OCI-LY3 (cell line): ENCODE measurements at regions not wholly inside any gene's neighbourhood (a gene's known extent, or its start where the extent isn't known, plus 50 kb on each side); places are given as distances from the start of the nearest gene placed in this dataset.

Experiments used
- H2AFZ ChIP-seq: fragments of 200-600, 300-600 bp; shearing (Covaris generic); 2 replicates; pipeline ENCODE4 v1.6.0; 2014; ENCODE audit warnings: antibody characterized with exemption, low read depth, low read length
- H3K27ac ChIP-seq: fragments of 200-600, 300-600 bp; sonication (generic); 2 replicates; pipeline ENCODE4 v1.5.1; 2014; ENCODE audit warnings: mild to moderate bottlenecking, low read length, moderate library complexity, mixed read lengths
- H3K27me3 ChIP-seq: fragments of 200-600, 300-600 bp; sonication (generic); 2 replicates; pipeline ENCODE4 v1.6.1; 2014; ENCODE audit warnings: low read depth, low read length, mixed read lengths
- H3K36me3 ChIP-seq: fragments of 200-600, 300-600 bp; sonication (generic); replicated peaks from 2 replicates; pipeline ENCODE3; 2014; ENCODE audit warnings: low read depth, low read length, mixed read lengths
- H3K4me1 ChIP-seq: fragments of 300-600, 200-600 bp; sonication (generic); 2 replicates; pipeline ENCODE4 v1.6.1; 2014; ENCODE audit warnings: low read length, mixed read lengths
- H3K4me2 ChIP-seq: fragments of 200-600, 300-600 bp; sonication (generic); 2 replicates; pipeline ENCODE4 v1.6.1; 2014; ENCODE audit warnings: low read length, mixed read lengths
- H3K4me3 ChIP-seq: fragments of 300-600, 200-600 bp; sonication (generic); 2 replicates; pipeline ENCODE4 v1.5.1; 2014; ENCODE audit warnings: antibody characterized with exemption, mild to moderate bottlenecking, low read length, moderate library complexity
- H3K79me2 ChIP-seq: fragments of 300-600, 200-600 bp; shearing (Covaris generic); 2 replicates; pipeline ENCODE4 v1.6.1; 2014; ENCODE audit warnings: mild to moderate bottlenecking, low read length, mixed read lengths
- H3K9ac ChIP-seq: fragments of 300-600, 200-600 bp; shearing (Covaris generic); 2 replicates; pipeline ENCODE4 v1.6.0; 2014; ENCODE audit warnings: mild to moderate bottlenecking, low read length, moderate library complexity
- H3K9me3 ChIP-seq: fragments of 200-600, 300-600 bp; shearing (Covaris generic); 2 replicates; pipeline ENCODE4 v1.6.1; 2014; ENCODE audit warnings: low read length, mixed read lengths; ENCODE audit not compliant: insufficient read depth
- H4K20me1 ChIP-seq: fragments of 200-600, 300-600 bp; sonication (generic); 2 replicates; pipeline ENCODE4 v1.6.1; 2016; ENCODE audit warnings: low read length, mixed read lengths; ENCODE audit not compliant: insufficient read depth
- EZH2phosphoT487 ChIP-seq: fragments of 200-600 bp; shearing (Covaris generic); IDR thresholded peaks from 2 replicates; pipeline ENCODE4 v1.6.1; 2018; ENCODE audit warnings: antibody characterized with exemption, mixed run types, low read depth
- TF ChIP-seq, protein P1 (sequence below): fragments of 200-600, 300-600 bp; sonication (generic); IDR thresholded peaks from 2 replicates; pipeline ENCODE4 v1.5.1; 2014; ENCODE audit warnings: antibody characterized with exemption, low read length, low read depth

DNA sequence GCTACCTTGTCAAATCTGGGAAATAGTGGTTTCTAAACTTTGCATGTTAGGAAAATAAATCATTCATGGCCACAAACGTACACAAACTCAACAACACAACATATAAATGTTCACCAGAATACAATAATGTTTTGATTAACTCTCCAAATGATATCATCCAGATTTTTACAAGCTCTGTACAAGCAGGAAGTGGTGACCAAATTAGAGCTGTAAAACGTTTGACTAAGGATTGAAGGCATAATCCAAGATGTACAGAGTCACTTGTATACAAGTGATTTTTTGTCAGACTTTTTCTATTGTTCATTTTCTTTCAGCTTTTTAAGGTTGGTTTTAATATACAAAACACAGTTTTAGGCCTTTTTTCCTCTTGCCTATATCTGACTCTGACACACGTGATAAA is 748.4 kb upstream of the GRM7 start:
- Histone ChIP-seq H2AFZ (no peak overlapping the region), H3K4me2 (no peak overlapping the region), H3K79me2 (no peaks in the 10 kb centered on the region), H4K20me1 (no peaks in the 10 kb centered on the region), H3K4me1 (peaks cover 14% of the 10 kb centered on the region), H3K27ac (no peak overlapping the region), H3K9ac (no peak overlapping the region), H3K9me3 (no peaks in the 10 kb centered on the region), H3K36me3 (no peaks in the 10 kb centered on the region), H3K27me3 (no peaks in the 10 kb centered on the region), H3K4me3 (no peak overlapping the region)
- TF ChIP-seq EZH2phosphoT487: no peak
- TF ChIP-seq, protein P1, sequence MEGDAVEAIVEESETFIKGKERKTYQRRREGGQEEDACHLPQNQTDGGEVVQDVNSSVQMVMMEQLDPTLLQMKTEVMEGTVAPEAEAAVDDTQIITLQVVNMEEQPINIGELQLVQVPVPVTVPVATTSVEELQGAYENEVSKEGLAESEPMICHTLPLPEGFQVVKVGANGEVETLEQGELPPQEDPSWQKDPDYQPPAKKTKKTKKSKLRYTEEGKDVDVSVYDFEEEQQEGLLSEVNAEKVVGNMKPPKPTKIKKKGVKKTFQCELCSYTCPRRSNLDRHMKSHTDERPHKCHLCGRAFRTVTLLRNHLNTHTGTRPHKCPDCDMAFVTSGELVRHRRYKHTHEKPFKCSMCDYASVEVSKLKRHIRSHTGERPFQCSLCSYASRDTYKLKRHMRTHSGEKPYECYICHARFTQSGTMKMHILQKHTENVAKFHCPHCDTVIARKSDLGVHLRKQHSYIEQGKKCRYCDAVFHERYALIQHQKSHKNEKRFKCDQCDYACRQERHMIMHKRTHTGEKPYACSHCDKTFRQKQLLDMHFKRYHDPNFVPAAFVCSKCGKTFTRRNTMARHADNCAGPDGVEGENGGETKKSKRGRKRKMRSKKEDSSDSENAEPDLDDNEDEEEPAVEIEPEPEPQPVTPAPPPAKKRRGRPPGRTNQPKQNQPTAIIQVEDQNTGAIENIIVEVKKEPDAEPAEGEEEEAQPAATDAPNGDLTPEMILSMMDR: no peak

DNA sequence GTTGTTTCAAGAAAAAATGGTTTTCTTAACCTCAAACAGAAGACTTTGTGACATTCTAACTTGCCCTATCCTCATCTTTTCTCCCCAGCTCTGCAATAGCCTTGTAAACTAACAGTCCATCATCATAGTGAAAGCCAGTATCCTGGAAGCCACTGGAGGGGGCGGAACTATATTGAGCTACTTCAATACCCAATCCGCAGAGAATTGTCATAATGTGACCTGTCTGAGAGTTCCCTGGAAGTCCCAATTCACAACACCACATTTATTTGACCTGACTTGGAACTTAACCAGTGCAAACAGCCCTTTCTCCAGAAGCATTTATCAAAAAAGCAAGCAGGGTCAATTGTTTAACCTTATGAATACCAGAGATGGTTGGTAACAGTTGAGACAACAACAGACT is 747.6 kb upstream of the GRM7 start:
- Histone ChIP-seq H3K4me1 (peaks cover 10% of the 10 kb centered on the region), H3K4me3 (no peak overlapping the region), H4K20me1 (no peaks in the 10 kb centered on the region), H3K27me3 (no peaks in the 10 kb centered on the region), H3K79me2 (no peaks in the 10 kb centered on the region), H3K4me2 (no peak overlapping the region), H3K9me3 (no peaks in the 10 kb centered on the region), H3K36me3 (no peaks in the 10 kb centered on the region), H3K9ac (no peak overlapping the region), H3K27ac (no peak overlapping the region), H2AFZ (no peak overlapping the region)
- TF ChIP-seq, protein P1: no peak
- TF ChIP-seq EZH2phosphoT487: no peak

DNA sequence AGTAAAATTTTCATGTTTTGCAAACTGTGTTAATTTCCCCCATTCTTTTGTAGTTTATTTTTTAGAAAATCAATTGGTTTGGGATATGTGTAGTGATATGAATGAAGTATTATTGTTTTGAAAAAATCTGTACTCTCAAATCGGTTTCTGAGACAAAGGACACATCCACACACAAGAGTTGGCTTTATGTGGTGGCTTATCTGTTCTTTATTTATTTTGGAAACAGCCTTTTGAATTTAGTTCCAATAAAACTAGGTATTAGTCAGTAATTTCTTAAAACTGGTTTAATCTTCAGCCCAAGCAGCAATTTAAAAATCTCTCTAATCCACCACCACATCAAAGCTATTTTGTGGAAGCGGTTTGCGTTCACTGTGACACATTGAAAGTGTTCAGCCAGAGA is 741.5 kb upstream of the GRM7 start:
- Histone ChIP-seq H3K4me3 (no peak overlapping the region), H3K27me3 (peaks cover 3% of the 10 kb centered on the region; the same call in 1 of the 2 replicates), H3K79me2 (no peaks in the 10 kb centered on the region), H4K20me1 (no peaks in the 10 kb centered on the region), H2AFZ (no peak overlapping the region), H3K4me2 (no peak overlapping the region), H3K36me3 (no peaks in the 10 kb centered on the region), H3K4me1 (no peaks in the 10 kb centered on the region), H3K9me3 (no peaks in the 10 kb centered on the region), H3K27ac (no peak overlapping the region), H3K9ac (no peak overlapping the region)
- TF ChIP-seq, protein P1: no peak
- TF ChIP-seq EZH2phosphoT487: no peak

DNA sequence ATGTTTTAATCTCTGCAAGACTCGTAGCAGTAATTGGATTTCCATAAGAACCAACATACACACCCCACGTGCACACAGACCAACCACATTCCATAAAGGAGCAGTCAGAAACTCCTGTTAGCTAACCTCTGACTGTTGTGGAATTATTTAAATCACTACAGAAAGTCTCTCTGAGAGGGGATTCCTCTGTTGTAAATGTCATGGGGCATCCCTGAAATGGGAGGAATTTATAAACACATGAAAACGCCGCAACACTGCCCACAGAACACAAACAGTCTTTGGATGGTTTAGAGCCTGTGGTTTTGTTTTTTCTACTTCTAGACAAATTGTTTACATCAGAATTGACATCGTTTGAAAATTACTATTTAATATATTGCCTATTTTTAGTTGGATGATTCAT is 740.1 kb upstream of the GRM7 start:
- H3K4me1 ChIP-seq: no peaks in the 10 kb centered on the region
- H3K4me2 ChIP-seq: no peak overlapping the region
- H3K27me3 ChIP-seq: peaks cover 3% of the 10 kb centered on the region; the same call in 1 of the 2 replicates
- H3K27ac ChIP-seq: no peak overlapping the region
- H4K20me1 ChIP-seq: no peaks in the 10 kb centered on the region
- no peaks in the 10 kb centered on the region for H3K36me3 ChIP-seq
- no peak overlapping the region for H3K4me3 ChIP-seq
- H2AFZ ChIP-seq: no peak overlapping the region
- H3K9ac ChIP-seq: no peak overlapping the region
- TF ChIP-seq, protein P1: no peak
- TF ChIP-seq EZH2phosphoT487: no peak
- H3K9me3 ChIP-seq: no peaks in the 10 kb centered on the region
- no peaks in the 10 kb centered on the region for H3K79me2 ChIP-seq
